RWPE2 (cell line): ENCODE measurements at regions not wholly inside any gene's neighbourhood (a gene's known extent, or its start where the extent isn't known, plus 50 kb on each side); places are given as distances from the start of the nearest gene placed in this dataset.

ENCODE experiments used
- ATAC-seq: fragments of 200-7000 bp; cut with Tn5 transposase; 3 replicates; pipeline ENCODE4 v1.9.1; 2021; ENCODE audit warnings: low read depth
- DNase-seq: peaks from one replicate; pipeline ENCODE4 v3.0.0-alpha.2; 2020; ENCODE audit warnings: low spot score
- H3K27ac ChIP-seq: fragments of 450-650 bp; 2 replicates; pipeline ENCODE4 v1.5.1; 2017; ENCODE audit warnings: mild to moderate bottlenecking; ENCODE audit not compliant: poor library complexity, severe bottlenecking
- H3K27me3 ChIP-seq: fragments of 250-450 bp; sonication (Bioruptor Pico); 2 replicates; pipeline ENCODE4 v1.5.1; 2021; ENCODE audit warnings: mild to moderate bottlenecking, moderate library complexity; ENCODE audit not compliant: insufficient read depth, poor library complexity, severe bottlenecking
- H3K36me3 ChIP-seq: fragments of 250-450 bp; sonication (Bioruptor Pico); 2 replicates; pipeline ENCODE4 v1.5.1; 2020; ENCODE audit warnings: low read depth, mild to moderate bottlenecking, moderate library complexity
- H3K4me1 ChIP-seq: fragments of 250-450 bp; sonication (Bioruptor Pico); 2 replicates; pipeline ENCODE4 v1.5.1; 2021; ENCODE audit warnings: mild to moderate bottlenecking, moderate library complexity; ENCODE audit not compliant: insufficient read depth, poor library complexity, severe bottlenecking
- H3K4me3 ChIP-seq: fragments of 250-450 bp; sonication (Bioruptor Pico); 2 replicates; pipeline ENCODE4 v1.5.1; 2021; ENCODE audit warnings: mild to moderate bottlenecking, moderate library complexity; ENCODE audit not compliant: severe bottlenecking
- H3K9me3 ChIP-seq: fragments of 250-450 bp; sonication (Bioruptor Pico); 2 replicates; pipeline ENCODE4 v1.5.1; 2021; ENCODE audit warnings: mild to moderate bottlenecking, moderate library complexity; ENCODE audit not compliant: severe bottlenecking
- CTCF ChIP-seq: fragments of 450-650 bp; IDR thresholded peaks from one replicate; pipeline ENCODE4 v1.5.1; 2017; ENCODE audit warnings: mild to moderate bottlenecking, moderate library complexity; ENCODE audit not compliant: poor library complexity, severe bottlenecking

GRCh38 chr6:44593539-44593944 lies 206.0 kb downstream of the CDC5L start:
- Histone ChIP-seq H3K4me1 (no peaks in the 10 kb centered on the region), H3K27me3 (no peaks in the 10 kb centered on the region), H3K4me3 (no peak overlapping the region), H3K9me3 (no peaks in the 10 kb centered on the region), H3K36me3 (no peaks in the 10 kb centered on the region), H3K27ac (no peak overlapping the region)
- ATAC-seq (peak; percentile 51; the same call in 1 of the 3 replicates), DNase-seq (no peak)
- TF ChIP-seq CTCF = peak; percentile 74

- DNase-seq = no peak
- Histone ChIP-seq H3K4me1 (no peaks in the 10 kb centered on the region), H3K36me3 (no peaks in the 10 kb centered on the region), H3K27ac (no peak overlapping the region), H3K27me3 (no peaks in the 10 kb centered on the region), H3K9me3 (no peaks in the 10 kb centered on the region), H3K4me3 (no peak overlapping the region)
- no peak for ATAC-seq
- no peak for TF ChIP-seq CTCF
Observed at GRCh38 chr6:44594481-44594880, 207.0 kb downstream of the CDC5L start.

- no peak for ATAC-seq
- no peak overlapping the region for H3K27ac ChIP-seq
- no peak for DNase-seq
- TF ChIP-seq CTCF = no peak
- H3K27me3 ChIP-seq = no peaks in the 10 kb centered on the region
- no peaks in the 10 kb centered on the region for H3K9me3 ChIP-seq
- H3K4me3 ChIP-seq = no peak overlapping the region
- H3K36me3 ChIP-seq = no peaks in the 10 kb centered on the region
- no peaks in the 10 kb centered on the region for H3K4me1 ChIP-seq
Observed at GRCh38 chr6:44598679-44599078, 211.2 kb downstream of the CDC5L start.

GRCh38 chr6:44599672-44600071 lies 212.2 kb downstream of the CDC5L start:
- Histone ChIP-seq H3K27me3 (no peaks in the 10 kb centered on the region), H3K9me3 (no peaks in the 10 kb centered on the region), H3K27ac (no peak overlapping the region), H3K4me3 (no peak overlapping the region), H3K4me1 (no peaks in the 10 kb centered on the region), H3K36me3 (no peaks in the 10 kb centered on the region)
- ATAC-seq (no peak), DNase-seq (no peak)
- TF ChIP-seq CTCF = no peak

- Histone ChIP-seq H3K36me3 (no peaks in the 10 kb centered on the region), H3K9me3 (no peaks in the 10 kb centered on the region), H3K4me1 (no peaks in the 10 kb centered on the region), H3K27me3 (no peaks in the 10 kb centered on the region), H3K27ac (no peak overlapping the region), H3K4me3 (no peak overlapping the region)
- no peak for DNase-seq
- ATAC-seq = no peak
- TF ChIP-seq CTCF = no peak
Observed at GRCh38 chr6:44603044-44603686, 215.7 kb downstream of the CDC5L start.
